ENCODE measurements at regions not wholly inside any gene's neighbourhood (a gene's known extent, or its start where the extent isn't known, plus 50 kb on each side); places are given as distances from the start of the nearest gene placed in this dataset.

GRCh38 chr15:69758291-69758771 is 305.7 kb downstream of the RPLP1 start:
- TF ChIP-seq CTCF (IDR thresholded peaks at IDR 0.05; ENCODE audit: low read length), result no peak
- TF ChIP-seq EZH2 (IDR thresholded peaks at IDR 0.05; ENCODE audit: borderline replicate concordance, low read length), result no peak
- H3F3A ChIP-seq (ENCODE audit: insufficient read depth, low read length), result 0 out of 2 replicates have a peak, but pooled peaks cover 2% of the 10 kb centered on the region
- no peak overlapping the region for H2AFZ ChIP-seq (ENCODE audit: low read length)
- peaks cover 7% of the 10 kb centered on the region; the same call in 1 of the 2 replicates for H3K36me3 ChIP-seq (ENCODE audit: insufficient read depth, low read length)
- no peaks in the 10 kb centered on the region for H3K27me3 ChIP-seq (ENCODE audit: insufficient read depth, low read length)
- no peak overlapping the region for H3K9ac ChIP-seq (ENCODE audit: low read length)
- H3K9me3 ChIP-seq (ENCODE audit: low read length), result peaks cover 6% of the 10 kb centered on the region
- H3K4me1 ChIP-seq (ENCODE audit: insufficient read depth, low read length, severe bottlenecking), result peaks cover 68% of the 10 kb centered on the region
- no peak overlapping the region for H3K4me3 ChIP-seq (ENCODE audit: low read depth, low read length, poor library complexity, severe bottlenecking)
- peak overlapping the region; percentile 31; the same call in 1 of the 2 replicates for H3K4me2 ChIP-seq (ENCODE audit: low read length)
- H3K79me2 ChIP-seq (ENCODE audit: insufficient read depth, low read length), result no peaks in the 10 kb centered on the region
- H3K27ac ChIP-seq (ENCODE audit: low read depth, low read length, poor library complexity, severe bottlenecking), result peak overlapping the region; percentile 88
- no peaks in the 10 kb centered on the region for H4K20me1 ChIP-seq (ENCODE audit: insufficient read depth, low read length)
- no peaks in the 10 kb centered on the region for H3K9me2 ChIP-seq (ENCODE audit: low read depth, low read length)

- Histone ChIP-seq H3K36me3 (ENCODE audit: insufficient read depth, low read length) (no peaks in the 10 kb centered on the region; the same call in 1 of the 2 replicates), H3F3A (ENCODE audit: insufficient read depth, low read length) (0 out of 2 replicates have a peak, but pooled peaks cover 2% of the 10 kb centered on the region), H3K4me1 (ENCODE audit: insufficient read depth, low read length, severe bottlenecking) (peaks cover 72% of the 10 kb centered on the region), H2AFZ (ENCODE audit: low read length) (no peak overlapping the region), H3K9me3 (ENCODE audit: low read length) (no peaks in the 10 kb centered on the region), H3K9ac (ENCODE audit: low read length) (no peak overlapping the region), H3K4me2 (ENCODE audit: low read length) (peak overlapping the region; percentile 31; the same call in 1 of the 2 replicates), H3K27me3 (ENCODE audit: insufficient read depth, low read length) (no peaks in the 10 kb centered on the region), H3K79me2 (ENCODE audit: insufficient read depth, low read length) (no peaks in the 10 kb centered on the region), H4K20me1 (ENCODE audit: insufficient read depth, low read length) (no peaks in the 10 kb centered on the region), H3K27ac (ENCODE audit: low read depth, low read length, poor library complexity, severe bottlenecking) (peak overlapping the region; percentile 88), H3K9me2 (ENCODE audit: low read depth, low read length) (no peaks in the 10 kb centered on the region), H3K4me3 (ENCODE audit: low read depth, low read length, poor library complexity, severe bottlenecking) (no peak overlapping the region)
- no peak for TF ChIP-seq CTCF (IDR thresholded peaks at IDR 0.05; ENCODE audit: low read length)
- no peak for TF ChIP-seq EZH2 (IDR thresholded peaks at IDR 0.05; ENCODE audit: borderline replicate concordance, low read length)
These were observed 306.5 kb downstream of the RPLP1 start for GRCh38 chr15:69758810-69759790.

GRCh38 chr15:69760258-69760845 is 307.7 kb downstream of the RPLP1 start:
- H3F3A ChIP-seq (ENCODE audit: insufficient read depth, low read length), result 0 out of 2 replicates have a peak, but pooled peaks cover 2% of the 10 kb centered on the region
- H3K4me3 ChIP-seq (ENCODE audit: low read depth, low read length, poor library complexity, severe bottlenecking), result no peak overlapping the region
- peak overlapping the region; percentile 17; the same call in 1 of the 2 replicates for H3K9ac ChIP-seq (ENCODE audit: low read length)
- H3K79me2 ChIP-seq (ENCODE audit: insufficient read depth, low read length), result no peaks in the 10 kb centered on the region
- no peaks in the 10 kb centered on the region for H3K27me3 ChIP-seq (ENCODE audit: insufficient read depth, low read length)
- no peaks in the 10 kb centered on the region for H3K36me3 ChIP-seq (ENCODE audit: insufficient read depth, low read length)
- H3K4me1 ChIP-seq (ENCODE audit: insufficient read depth, low read length, severe bottlenecking), result peaks cover 62% of the 10 kb centered on the region
- H3K9me2 ChIP-seq (ENCODE audit: low read depth, low read length), result no peaks in the 10 kb centered on the region
- H3K9me3 ChIP-seq (ENCODE audit: low read length), result no peaks in the 10 kb centered on the region
- H3K4me2 ChIP-seq (ENCODE audit: low read length), result peak overlapping the region; percentile 38
- TF ChIP-seq CTCF (IDR thresholded peaks at IDR 0.05; ENCODE audit: low read length) (no peak), EZH2 (IDR thresholded peaks at IDR 0.05; ENCODE audit: borderline replicate concordance, low read length) (no peak)
- H3K27ac ChIP-seq (ENCODE audit: low read depth, low read length, poor library complexity, severe bottlenecking), result peak overlapping the region; percentile 88
- H2AFZ ChIP-seq (ENCODE audit: low read length), result no peak overlapping the region
- no peaks in the 10 kb centered on the region for H4K20me1 ChIP-seq (ENCODE audit: insufficient read depth, low read length)
